HL-60 (cell line): ENCODE measurements at regions not wholly inside any gene's neighbourhood (a gene's known extent, or its start where the extent isn't known, plus 50 kb on each side); places are given as distances from the start of the nearest gene placed in this dataset.

ENCODE experiments used
- DNase-seq, 2 experiments: peaks; one replicate each; pipeline ENCODE4 v3.0.0-alpha.2; 2010 to 2020; ENCODE audit warnings: low read depth in 1 of 2, low spot score in 1 of 2
- H3K27ac ChIP-seq: fragments of 250-450 bp; sonication (Bioruptor Pico); replicated peaks from 2 replicates; pipeline ENCODE4 v1.5.1; 2020; ENCODE audit warnings: mild to moderate bottlenecking, moderate library complexity
- H3K27me3 ChIP-seq: fragments of 250-450 bp; sonication (Bioruptor Pico); 2 replicates; pipeline ENCODE4 v1.5.1; 2021; ENCODE audit warnings: mild to moderate bottlenecking, moderate library complexity; ENCODE audit not compliant: insufficient read depth, poor library complexity, severe bottlenecking
- H3K4me3 ChIP-seq: replicated peaks from 2 replicates; pipeline ENCODE4 v1.5.1; 2011; ENCODE audit warnings: mild to moderate bottlenecking, control low read depth, low read length; ENCODE audit not compliant: insufficient read depth
- GABPA ChIP-seq: IDR thresholded peaks from 2 replicates; pipeline ENCODE4 v1.6.1; 2012; ENCODE audit warnings: low read depth
- POLR2AphosphoS5 ChIP-seq: IDR thresholded peaks from 2 replicates; pipeline ENCODE4 v1.6.1; 2012; ENCODE audit warnings: low read depth
- SPI1 ChIP-seq: IDR thresholded peaks from 2 replicates; pipeline ENCODE4 v1.6.1; 2012; ENCODE audit warnings: low read depth, mild to moderate bottlenecking, borderline replicate concordance
- TF ChIP-seq, protein P1 (sequence below): IDR thresholded peaks from 2 replicates; pipeline ENCODE4 v1.6.1; 2012; ENCODE audit warnings: low read depth; ENCODE audit not compliant: insufficient replicate concordance
- TF ChIP-seq, protein P2 (sequence below): IDR thresholded peaks from one replicate; pipeline ENCODE4 v1.5.1; 2011; ENCODE audit warnings: low read length, control low read depth, inconsistent platforms; ENCODE audit not compliant: insufficient read depth

GRCh38 chr3:95280711-95281352 is 1218.0 kb downstream of the NSUN3 start:
- DNase-seq, result no peak
- no peaks in the 10 kb centered on the region for H3K27me3 ChIP-seq
- TF ChIP-seq SPI1, result no peak
- TF ChIP-seq, protein P1, sequence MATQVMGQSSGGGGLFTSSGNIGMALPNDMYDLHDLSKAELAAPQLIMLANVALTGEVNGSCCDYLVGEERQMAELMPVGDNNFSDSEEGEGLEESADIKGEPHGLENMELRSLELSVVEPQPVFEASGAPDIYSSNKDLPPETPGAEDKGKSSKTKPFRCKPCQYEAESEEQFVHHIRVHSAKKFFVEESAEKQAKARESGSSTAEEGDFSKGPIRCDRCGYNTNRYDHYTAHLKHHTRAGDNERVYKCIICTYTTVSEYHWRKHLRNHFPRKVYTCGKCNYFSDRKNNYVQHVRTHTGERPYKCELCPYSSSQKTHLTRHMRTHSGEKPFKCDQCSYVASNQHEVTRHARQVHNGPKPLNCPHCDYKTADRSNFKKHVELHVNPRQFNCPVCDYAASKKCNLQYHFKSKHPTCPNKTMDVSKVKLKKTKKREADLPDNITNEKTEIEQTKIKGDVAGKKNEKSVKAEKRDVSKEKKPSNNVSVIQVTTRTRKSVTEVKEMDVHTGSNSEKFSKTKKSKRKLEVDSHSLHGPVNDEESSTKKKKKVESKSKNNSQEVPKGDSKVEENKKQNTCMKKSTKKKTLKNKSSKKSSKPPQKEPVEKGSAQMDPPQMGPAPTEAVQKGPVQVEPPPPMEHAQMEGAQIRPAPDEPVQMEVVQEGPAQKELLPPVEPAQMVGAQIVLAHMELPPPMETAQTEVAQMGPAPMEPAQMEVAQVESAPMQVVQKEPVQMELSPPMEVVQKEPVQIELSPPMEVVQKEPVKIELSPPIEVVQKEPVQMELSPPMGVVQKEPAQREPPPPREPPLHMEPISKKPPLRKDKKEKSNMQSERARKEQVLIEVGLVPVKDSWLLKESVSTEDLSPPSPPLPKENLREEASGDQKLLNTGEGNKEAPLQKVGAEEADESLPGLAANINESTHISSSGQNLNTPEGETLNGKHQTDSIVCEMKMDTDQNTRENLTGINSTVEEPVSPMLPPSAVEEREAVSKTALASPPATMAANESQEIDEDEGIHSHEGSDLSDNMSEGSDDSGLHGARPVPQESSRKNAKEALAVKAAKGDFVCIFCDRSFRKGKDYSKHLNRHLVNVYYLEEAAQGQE, result no peak
- TF ChIP-seq, protein P2, sequence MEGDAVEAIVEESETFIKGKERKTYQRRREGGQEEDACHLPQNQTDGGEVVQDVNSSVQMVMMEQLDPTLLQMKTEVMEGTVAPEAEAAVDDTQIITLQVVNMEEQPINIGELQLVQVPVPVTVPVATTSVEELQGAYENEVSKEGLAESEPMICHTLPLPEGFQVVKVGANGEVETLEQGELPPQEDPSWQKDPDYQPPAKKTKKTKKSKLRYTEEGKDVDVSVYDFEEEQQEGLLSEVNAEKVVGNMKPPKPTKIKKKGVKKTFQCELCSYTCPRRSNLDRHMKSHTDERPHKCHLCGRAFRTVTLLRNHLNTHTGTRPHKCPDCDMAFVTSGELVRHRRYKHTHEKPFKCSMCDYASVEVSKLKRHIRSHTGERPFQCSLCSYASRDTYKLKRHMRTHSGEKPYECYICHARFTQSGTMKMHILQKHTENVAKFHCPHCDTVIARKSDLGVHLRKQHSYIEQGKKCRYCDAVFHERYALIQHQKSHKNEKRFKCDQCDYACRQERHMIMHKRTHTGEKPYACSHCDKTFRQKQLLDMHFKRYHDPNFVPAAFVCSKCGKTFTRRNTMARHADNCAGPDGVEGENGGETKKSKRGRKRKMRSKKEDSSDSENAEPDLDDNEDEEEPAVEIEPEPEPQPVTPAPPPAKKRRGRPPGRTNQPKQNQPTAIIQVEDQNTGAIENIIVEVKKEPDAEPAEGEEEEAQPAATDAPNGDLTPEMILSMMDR, result no peak
- TF ChIP-seq GABPA, result no peak
- no peak for TF ChIP-seq POLR2AphosphoS5
- no peak overlapping the region for H3K4me3 ChIP-seq
- no peak overlapping the region for H3K27ac ChIP-seq

DNA sequence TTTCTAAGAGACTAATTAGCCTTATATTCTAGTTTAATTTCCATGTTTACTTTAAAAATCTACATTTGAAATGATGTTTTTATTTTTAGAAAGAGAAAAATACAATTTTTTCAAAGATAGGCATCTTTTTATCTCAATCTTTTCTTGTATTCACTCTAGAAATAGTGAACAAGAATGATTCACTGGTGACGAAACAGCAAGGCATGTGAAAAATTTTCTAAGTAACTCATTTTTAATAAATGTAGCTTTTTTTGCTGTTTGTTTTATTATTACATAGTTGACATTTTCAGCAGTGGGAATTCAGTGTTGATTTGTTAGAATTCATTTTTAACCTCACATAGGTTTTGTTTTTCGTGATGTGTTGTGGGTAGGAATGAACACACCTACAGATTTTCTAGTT is 1226.4 kb downstream of the NSUN3 start:
- TF ChIP-seq GABPA (no peak), POLR2AphosphoS5 (no peak), SPI1 (no peak)
- TF ChIP-seq, protein P2, result no peak
- TF ChIP-seq, protein P1, result no peak
- Histone ChIP-seq H3K27ac (no peak overlapping the region), H3K27me3 (no peaks in the 10 kb centered on the region), H3K4me3 (no peak overlapping the region)
- DNase-seq, result no peak

- DNase-seq, result no peak
- no peak overlapping the region for H3K4me3 ChIP-seq
- no peaks in the 10 kb centered on the region for H3K27me3 ChIP-seq
- H3K27ac ChIP-seq, result no peak overlapping the region
- no peak for TF ChIP-seq SPI1
- TF ChIP-seq POLR2AphosphoS5, result no peak
- TF ChIP-seq, protein P1, result no peak
- TF ChIP-seq, protein P2, result no peak
- no peak for TF ChIP-seq GABPA
Measured at GRCh38 chr3:95297581-95297980, 1234.7 kb downstream of the NSUN3 start.
